Epithelial cell of esophagus (primary cell): ENCODE measurements at regions not wholly inside any gene's neighbourhood (a gene's known extent, or its start where the extent isn't known, plus 50 kb on each side); places are given as distances from the start of the nearest gene placed in this dataset.

Experiments used
- DNase-seq: peaks from one replicate; pipeline ENCODE4 v3.0.0; 2010; ENCODE audit warnings: low read depth
- H3K4me3 ChIP-seq: 2 replicates; pipeline ENCODE4 v1.5.1; 2011; ENCODE audit warnings: mild to moderate bottlenecking, low read length, control low read depth
- TF ChIP-seq, protein P1 (sequence below): IDR thresholded peaks from 2 replicates; pipeline ENCODE4 v1.5.1; 2011; ENCODE audit warnings: low read depth, mild to moderate bottlenecking, low read length, control low read depth, inconsistent platforms; ENCODE audit not compliant: insufficient read depth; ENCODE audit errors: missing control alignments

DNA sequence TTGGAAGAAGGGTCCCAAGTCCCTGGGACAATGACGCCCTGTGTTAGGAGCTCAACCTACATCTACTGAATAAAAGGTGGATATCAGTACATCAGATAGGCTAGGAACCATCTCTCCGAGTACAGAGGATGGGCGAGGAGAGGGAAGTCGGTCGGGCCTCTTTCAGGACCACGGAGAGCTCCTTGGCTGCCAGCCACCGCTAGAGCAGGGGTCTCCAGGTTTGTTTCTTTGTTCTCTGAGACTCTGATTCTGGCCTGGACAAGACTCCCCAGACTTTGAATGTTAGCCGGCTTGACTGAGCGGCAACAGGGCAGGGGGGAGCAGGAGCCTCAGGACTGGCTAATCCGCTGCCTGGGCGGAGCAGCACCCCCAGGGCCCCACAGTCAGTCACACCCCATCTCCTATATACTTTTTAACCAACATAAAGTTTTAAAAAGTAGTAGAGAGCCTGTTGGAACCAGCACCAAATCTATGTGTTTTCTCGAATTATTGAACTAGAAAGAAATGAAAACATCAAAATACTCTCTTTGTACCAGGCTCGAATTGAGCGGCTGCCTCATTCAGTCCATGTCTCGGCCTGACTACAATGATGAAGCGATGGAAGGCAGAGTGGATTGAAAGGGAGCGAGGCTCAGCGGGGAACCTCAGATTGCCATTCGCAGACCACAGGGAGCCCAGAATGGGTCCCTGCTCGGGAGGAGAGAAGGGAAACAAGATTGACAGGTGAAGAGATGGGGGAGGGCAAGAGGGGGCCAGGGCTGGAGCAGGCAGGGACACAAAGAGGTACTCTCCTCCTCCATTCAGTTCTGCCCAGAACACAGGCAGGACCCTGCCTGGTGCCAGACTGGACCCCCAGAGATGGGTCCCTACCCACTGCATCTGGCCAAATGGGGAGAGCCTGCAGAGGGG, 131.6 kb downstream of the TPRA1 start:
- TF ChIP-seq, protein P1, sequence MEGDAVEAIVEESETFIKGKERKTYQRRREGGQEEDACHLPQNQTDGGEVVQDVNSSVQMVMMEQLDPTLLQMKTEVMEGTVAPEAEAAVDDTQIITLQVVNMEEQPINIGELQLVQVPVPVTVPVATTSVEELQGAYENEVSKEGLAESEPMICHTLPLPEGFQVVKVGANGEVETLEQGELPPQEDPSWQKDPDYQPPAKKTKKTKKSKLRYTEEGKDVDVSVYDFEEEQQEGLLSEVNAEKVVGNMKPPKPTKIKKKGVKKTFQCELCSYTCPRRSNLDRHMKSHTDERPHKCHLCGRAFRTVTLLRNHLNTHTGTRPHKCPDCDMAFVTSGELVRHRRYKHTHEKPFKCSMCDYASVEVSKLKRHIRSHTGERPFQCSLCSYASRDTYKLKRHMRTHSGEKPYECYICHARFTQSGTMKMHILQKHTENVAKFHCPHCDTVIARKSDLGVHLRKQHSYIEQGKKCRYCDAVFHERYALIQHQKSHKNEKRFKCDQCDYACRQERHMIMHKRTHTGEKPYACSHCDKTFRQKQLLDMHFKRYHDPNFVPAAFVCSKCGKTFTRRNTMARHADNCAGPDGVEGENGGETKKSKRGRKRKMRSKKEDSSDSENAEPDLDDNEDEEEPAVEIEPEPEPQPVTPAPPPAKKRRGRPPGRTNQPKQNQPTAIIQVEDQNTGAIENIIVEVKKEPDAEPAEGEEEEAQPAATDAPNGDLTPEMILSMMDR: no peak
- no peak overlapping the region for H3K4me3 ChIP-seq
- DNase-seq: no peak

DNA sequence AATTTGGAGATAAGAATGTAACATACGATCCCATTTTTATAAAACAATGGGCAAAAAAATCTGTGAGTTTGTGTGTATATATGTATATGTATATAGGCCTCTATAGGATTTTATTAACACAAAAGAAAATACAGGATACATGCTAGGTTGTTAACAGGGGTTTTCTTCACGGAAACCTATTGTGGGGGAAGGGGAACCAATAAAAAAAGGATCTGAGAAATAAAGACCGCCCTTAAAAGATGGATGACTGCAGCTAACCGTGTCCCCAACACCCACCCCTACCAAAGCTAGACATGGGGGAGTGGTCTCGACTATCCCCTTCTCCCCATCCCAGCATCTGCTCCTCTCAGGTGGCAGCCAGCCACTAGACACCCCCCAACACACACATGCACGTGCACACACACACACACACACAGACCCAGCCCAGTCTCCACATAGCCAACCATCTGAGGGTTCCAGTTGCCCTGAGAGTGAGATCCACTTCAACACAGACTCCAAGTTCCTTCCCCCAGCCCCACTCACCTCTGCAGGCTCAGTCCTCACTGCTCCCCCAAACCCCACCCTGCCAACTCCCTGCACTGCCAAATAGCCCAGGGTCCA, 132.9 kb downstream of the TPRA1 start:
- H3K4me3 ChIP-seq: no peak overlapping the region
- no peak for DNase-seq

DNA sequence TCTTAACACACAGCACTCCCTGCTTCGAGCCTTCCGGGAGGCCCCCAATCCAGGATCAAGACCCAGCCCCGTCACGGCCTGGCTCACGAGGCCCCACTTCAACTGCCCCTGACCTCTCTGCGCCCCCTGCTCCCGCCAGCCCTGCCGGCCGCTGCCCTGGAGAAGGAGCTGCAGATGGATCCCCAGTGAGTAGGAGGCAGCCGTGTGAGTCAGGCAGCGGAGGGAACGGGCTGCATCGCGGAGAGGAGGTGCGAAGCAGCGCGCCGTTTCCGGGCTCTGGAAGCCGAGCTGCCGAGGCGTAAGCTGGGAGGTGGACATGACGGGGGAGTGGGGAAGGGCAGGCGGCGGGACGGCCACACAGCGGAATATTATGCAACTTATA, 133.4 kb downstream of the TPRA1 start:
- peak; percentile 80 for DNase-seq
- peak overlapping the region; percentile 11 for H3K4me3 ChIP-seq
- TF ChIP-seq, protein P1: no peak

More for the DNA sequence above, 132.9 kb downstream of the TPRA1 start:
- TF ChIP-seq, protein P1: no peak

DNA sequence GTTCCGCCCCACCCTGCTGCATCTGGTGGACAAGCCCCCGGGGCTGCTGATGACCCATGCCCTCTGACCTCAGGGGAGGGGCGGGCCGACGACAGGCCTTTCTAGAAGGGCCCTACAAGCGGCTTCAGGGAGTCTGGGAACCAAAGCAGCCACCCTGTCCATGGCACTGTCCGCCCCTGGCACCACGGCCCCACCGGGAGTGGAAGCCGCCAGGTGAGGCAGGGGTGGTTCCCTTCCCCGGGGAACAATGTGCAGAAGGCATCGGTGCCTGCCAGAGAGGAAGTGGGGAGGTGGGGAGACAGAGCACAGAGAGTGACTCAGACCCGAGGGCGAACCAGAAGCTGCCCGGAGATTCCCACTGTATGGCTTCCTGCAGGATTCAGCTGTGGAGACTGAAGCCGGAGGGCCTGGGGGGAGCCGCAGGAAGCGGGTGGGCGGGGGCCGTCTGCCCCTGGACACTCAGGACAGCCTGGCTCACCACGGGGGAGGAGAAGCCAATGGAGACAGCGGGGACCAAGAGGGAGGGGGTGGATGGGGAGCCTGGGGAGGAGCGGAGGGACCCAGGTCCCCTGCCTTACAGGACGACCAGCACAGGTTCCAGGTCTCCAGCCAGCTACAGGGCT, 134.0 kb downstream of the TPRA1 start:
- peak overlapping the region; percentile 13 for H3K4me3 ChIP-seq
- DNase-seq: peak; percentile 89

DNA sequence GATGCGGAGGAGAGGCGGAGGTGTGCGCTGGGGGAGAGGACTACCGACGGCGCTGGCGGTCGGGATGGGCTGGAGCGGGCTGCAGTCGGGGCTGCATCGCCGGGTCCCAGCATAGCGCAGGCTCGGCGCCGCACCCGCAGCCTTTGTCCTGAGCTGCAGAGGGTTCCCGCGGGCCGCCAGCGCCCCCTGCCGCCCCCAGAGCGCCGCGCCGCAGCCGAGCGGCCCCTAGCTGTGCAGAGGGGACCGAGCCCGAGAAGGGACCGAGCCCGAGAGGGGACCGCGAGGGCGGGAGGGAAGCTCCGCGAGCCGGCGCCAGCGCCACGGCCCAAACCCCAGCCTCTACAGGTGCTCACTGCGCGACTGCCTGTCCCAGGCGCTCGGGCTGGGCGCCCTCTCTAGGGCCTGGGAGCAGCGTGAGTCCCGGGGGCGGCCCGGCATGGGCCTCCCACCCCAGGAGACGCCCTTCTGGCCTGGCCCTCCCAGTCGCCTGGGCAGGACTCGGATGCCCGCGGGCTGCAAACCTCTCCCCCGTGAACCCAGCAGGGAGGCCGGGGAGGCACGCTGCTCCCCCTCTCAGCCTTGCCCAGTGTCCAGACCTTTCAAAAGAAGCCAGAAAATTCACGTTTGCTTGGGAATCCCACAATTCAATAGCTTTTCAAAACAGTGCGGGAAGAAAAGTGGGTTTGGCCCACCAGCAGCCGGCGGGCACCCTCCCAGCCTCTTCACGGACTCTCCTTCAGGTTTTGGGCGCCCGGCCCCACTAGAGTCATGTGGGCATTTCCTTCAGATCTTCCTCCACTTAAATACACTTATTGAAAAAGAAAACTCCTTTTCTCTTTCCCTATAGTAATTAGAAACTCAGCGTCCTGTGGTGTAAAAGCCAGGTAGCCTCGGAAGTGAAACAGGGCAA, 134.7 kb downstream of the TPRA1 start:
- peak overlapping the region; percentile 27 for H3K4me3 ChIP-seq
- TF ChIP-seq, protein P1: peak; percentile 31
- peak; percentile 57 for DNase-seq

More for the DNA sequence above, 134.0 kb downstream of the TPRA1 start:
- TF ChIP-seq, protein P1: no peak

DNA sequence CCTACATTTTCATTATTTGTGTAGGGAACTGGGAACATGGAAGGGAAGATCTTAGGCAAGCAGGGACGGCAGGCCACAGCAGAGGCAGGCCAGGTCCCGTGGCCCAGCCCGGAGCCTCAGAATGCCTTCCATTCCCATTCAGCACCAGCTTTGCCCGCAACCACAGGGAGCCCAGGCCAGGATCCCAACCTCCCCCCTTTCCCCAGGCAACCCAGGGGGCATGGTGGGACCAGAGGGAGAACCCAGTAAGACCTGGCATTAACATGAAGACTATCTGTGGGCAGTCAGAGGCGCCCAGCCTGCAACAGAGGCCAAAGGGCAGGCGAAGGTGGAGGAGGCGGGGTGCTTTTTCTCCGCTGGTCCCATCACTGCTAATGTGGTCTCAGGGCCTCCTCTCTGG, 135.6 kb downstream of the TPRA1 start:
- no peak for DNase-seq
- H3K4me3 ChIP-seq: no peak overlapping the region
- TF ChIP-seq, protein P1: no peak
